ENCODE measurements at regions not wholly inside any gene's neighbourhood (a gene's known extent, or its start where the extent isn't known, plus 50 kb on each side); places are given as distances from the start of the nearest gene placed in this dataset.

DNA sequence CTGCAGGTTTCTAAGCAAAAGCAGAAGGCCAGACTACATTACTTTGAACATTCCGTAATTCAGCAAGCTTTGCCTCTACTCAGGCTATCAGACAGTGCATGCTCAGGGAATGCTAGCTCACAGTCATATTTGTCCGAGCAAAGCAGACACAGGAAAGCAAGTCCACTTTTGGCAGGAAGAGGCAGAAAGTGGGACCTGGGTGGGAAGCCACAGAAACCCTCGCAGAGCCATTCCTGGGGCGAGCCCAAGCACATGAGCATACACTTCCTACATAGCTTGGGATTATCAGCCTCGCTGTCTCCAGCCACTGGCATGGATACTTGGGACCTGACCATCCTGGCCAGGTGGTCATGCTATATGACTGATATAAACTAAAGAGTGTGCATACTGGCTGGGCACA lies 113.3 kb downstream of the TRIM29 start:
- H4K20me1 ChIP-seq (ENCODE audit: insufficient read depth, low read length): no peaks in the 10 kb centered on the region
- TF ChIP-seq EZH2phosphoT487 (IDR thresholded peaks at IDR 0.05; ENCODE audit: low read depth): no peak
- TF ChIP-seq, protein P1, sequence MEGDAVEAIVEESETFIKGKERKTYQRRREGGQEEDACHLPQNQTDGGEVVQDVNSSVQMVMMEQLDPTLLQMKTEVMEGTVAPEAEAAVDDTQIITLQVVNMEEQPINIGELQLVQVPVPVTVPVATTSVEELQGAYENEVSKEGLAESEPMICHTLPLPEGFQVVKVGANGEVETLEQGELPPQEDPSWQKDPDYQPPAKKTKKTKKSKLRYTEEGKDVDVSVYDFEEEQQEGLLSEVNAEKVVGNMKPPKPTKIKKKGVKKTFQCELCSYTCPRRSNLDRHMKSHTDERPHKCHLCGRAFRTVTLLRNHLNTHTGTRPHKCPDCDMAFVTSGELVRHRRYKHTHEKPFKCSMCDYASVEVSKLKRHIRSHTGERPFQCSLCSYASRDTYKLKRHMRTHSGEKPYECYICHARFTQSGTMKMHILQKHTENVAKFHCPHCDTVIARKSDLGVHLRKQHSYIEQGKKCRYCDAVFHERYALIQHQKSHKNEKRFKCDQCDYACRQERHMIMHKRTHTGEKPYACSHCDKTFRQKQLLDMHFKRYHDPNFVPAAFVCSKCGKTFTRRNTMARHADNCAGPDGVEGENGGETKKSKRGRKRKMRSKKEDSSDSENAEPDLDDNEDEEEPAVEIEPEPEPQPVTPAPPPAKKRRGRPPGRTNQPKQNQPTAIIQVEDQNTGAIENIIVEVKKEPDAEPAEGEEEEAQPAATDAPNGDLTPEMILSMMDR (IDR thresholded peaks at IDR 0.05; ENCODE audit: low read depth, low read length): no peak
- peaks cover 14% of the 10 kb centered on the region for H3K27me3 ChIP-seq (ENCODE audit: low read depth, low read length)
- H3K4me3 ChIP-seq (ENCODE audit: low read length): no peak overlapping the region
- no peak overlapping the region for H3K9ac ChIP-seq (ENCODE audit: low read length)
- H3K4me2 ChIP-seq (ENCODE audit: low read length): no peak overlapping the region
- H3K79me2 ChIP-seq (ENCODE audit: low read length): no peaks in the 10 kb centered on the region
- H3K9me3 ChIP-seq (ENCODE audit: insufficient read depth, low read length): no peaks in the 10 kb centered on the region
- no peaks in the 10 kb centered on the region for H3K36me3 ChIP-seq (replicated peaks; ENCODE audit: low read depth, low read length)
- no peak overlapping the region for H2AFZ ChIP-seq (ENCODE audit: low read depth, low read length)
- H3K4me1 ChIP-seq (ENCODE audit: low read length): no peaks in the 10 kb centered on the region
- no peak overlapping the region for H3K27ac ChIP-seq (ENCODE audit: low read length)

DNA sequence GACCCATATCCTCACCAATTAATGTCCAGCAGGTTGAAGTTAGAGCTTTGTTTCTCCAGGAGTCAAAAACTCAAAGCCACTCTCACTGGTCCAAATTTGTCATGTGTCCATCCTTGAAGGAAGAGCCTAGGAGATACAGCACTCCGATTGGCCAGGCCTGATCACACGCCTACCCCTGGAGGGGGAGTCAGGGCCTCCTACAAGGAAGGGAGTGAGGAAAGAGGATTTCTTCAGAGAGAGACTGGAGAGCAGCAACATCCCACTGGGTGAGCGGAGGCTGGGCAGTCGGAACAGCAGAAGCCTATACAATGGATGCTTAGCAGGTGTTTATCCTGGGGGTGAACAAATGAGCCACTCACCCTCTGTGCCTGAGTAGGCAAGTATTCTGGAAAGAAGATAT lies 113.9 kb downstream of the TRIM29 start:
- H3K27me3 ChIP-seq (ENCODE audit: low read depth, low read length): peaks cover 18% of the 10 kb centered on the region
- no peak overlapping the region for H3K9ac ChIP-seq (ENCODE audit: low read length)
- no peak overlapping the region for H3K4me2 ChIP-seq (ENCODE audit: low read length)
- H3K79me2 ChIP-seq (ENCODE audit: low read length): no peaks in the 10 kb centered on the region
- no peaks in the 10 kb centered on the region for H4K20me1 ChIP-seq (ENCODE audit: insufficient read depth, low read length)
- no peak for TF ChIP-seq EZH2phosphoT487 (IDR thresholded peaks at IDR 0.05; ENCODE audit: low read depth)
- TF ChIP-seq, protein P1 (IDR thresholded peaks at IDR 0.05; ENCODE audit: low read depth, low read length): no peak
- no peaks in the 10 kb centered on the region for H3K4me1 ChIP-seq (ENCODE audit: low read length)
- no peak overlapping the region for H2AFZ ChIP-seq (ENCODE audit: low read depth, low read length)
- H3K4me3 ChIP-seq (ENCODE audit: low read length): no peak overlapping the region
- no peaks in the 10 kb centered on the region for H3K36me3 ChIP-seq (replicated peaks; ENCODE audit: low read depth, low read length)
- no peaks in the 10 kb centered on the region for H3K9me3 ChIP-seq (ENCODE audit: insufficient read depth, low read length)
- H3K27ac ChIP-seq (ENCODE audit: low read length): no peak overlapping the region

DNA sequence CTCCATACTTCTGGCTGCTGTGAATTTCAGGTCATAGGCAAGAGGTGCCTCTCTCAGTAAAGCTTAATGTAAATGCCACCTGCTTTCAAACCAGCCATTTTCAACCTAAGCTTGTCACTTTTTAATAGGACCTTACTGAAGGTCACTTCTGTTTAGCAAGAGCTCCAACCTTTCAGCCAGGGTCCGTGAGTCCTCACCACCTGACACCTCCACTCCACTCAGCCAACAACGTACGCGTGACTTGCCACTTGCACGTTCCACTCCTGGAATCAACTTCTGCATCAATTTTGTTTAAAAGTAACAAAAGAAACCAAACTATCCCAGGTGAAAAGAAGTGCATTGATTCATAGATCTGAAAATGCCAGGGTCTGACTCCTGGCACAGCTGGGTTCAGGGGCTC lies 114.4 kb downstream of the TRIM29 start:
- no peaks in the 10 kb centered on the region for H4K20me1 ChIP-seq (ENCODE audit: insufficient read depth, low read length)
- no peaks in the 10 kb centered on the region for H3K79me2 ChIP-seq (ENCODE audit: low read length)
- no peak overlapping the region for H3K4me3 ChIP-seq (ENCODE audit: low read length)
- no peak overlapping the region for H3K4me2 ChIP-seq (ENCODE audit: low read length)
- H3K36me3 ChIP-seq (replicated peaks; ENCODE audit: low read depth, low read length): no peaks in the 10 kb centered on the region
- no peaks in the 10 kb centered on the region for H3K4me1 ChIP-seq (ENCODE audit: low read length)
- no peak overlapping the region for H3K9ac ChIP-seq (ENCODE audit: low read length)
- no peaks in the 10 kb centered on the region for H3K9me3 ChIP-seq (ENCODE audit: insufficient read depth, low read length)
- TF ChIP-seq EZH2phosphoT487 (IDR thresholded peaks at IDR 0.05; ENCODE audit: low read depth): no peak
- TF ChIP-seq, protein P1 (IDR thresholded peaks at IDR 0.05; ENCODE audit: low read depth, low read length): no peak
- H2AFZ ChIP-seq (ENCODE audit: low read depth, low read length): no peak overlapping the region
- peaks cover 23% of the 10 kb centered on the region for H3K27me3 ChIP-seq (ENCODE audit: low read depth, low read length)
- H3K27ac ChIP-seq (ENCODE audit: low read length): no peak overlapping the region

DNA sequence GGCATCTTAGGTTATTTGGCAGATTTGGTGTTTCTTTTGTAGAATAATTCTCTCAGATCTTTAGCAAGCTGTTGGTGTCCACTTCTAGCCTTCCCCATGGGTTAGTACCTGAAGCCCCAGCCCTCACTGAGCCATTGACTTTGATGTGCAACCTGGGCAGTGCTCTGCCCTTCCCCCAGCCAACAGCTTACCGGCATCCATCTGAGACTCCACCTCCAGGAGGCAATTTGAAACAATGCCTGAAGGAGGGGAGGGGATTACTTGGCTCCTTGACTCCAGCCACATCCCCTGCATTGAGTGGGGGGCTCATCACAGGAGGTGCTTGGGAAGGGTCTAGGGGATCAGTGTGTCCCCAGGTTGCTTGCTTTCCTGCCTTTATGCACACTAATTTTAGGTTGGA lies 114.8 kb downstream of the TRIM29 start:
- no peaks in the 10 kb centered on the region for H4K20me1 ChIP-seq (ENCODE audit: insufficient read depth, low read length)
- no peak for TF ChIP-seq EZH2phosphoT487 (IDR thresholded peaks at IDR 0.05; ENCODE audit: low read depth)
- TF ChIP-seq, protein P1 (IDR thresholded peaks at IDR 0.05; ENCODE audit: low read depth, low read length): no peak
- H3K79me2 ChIP-seq (ENCODE audit: low read length): no peaks in the 10 kb centered on the region
- H3K4me2 ChIP-seq (ENCODE audit: low read length): no peak overlapping the region
- no peak overlapping the region for H3K27ac ChIP-seq (ENCODE audit: low read length)
- H3K4me1 ChIP-seq (ENCODE audit: low read length): no peaks in the 10 kb centered on the region
- no peak overlapping the region for H2AFZ ChIP-seq (ENCODE audit: low read depth, low read length)
- no peak overlapping the region for H3K9ac ChIP-seq (ENCODE audit: low read length)
- H3K9me3 ChIP-seq (ENCODE audit: insufficient read depth, low read length): no peaks in the 10 kb centered on the region
- H3K36me3 ChIP-seq (replicated peaks; ENCODE audit: low read depth, low read length): no peaks in the 10 kb centered on the region
- H3K27me3 ChIP-seq (ENCODE audit: low read depth, low read length): peaks cover 26% of the 10 kb centered on the region
- no peak overlapping the region for H3K4me3 ChIP-seq (ENCODE audit: low read length)
